IMR-90 (cell line): ENCODE measurements at regions not wholly inside any gene's neighbourhood (a gene's known extent, or its start where the extent isn't known, plus 50 kb on each side); places are given as distances from the start of the nearest gene placed in this dataset.
"Not testable (repeated sequence)": the region's sequence is repeated elsewhere in the genome, so short reads cannot be mapped to it uniquely, and the experiment has no call there.

Source experiments
- ATAC-seq: fragments of 200-7000 bp; cut with Tn5 transposase; 2 replicates; pipeline ENCODE4 v1.9.1; 2020; ENCODE audit warnings: low read depth, mild to moderate bottlenecking, moderate library complexity
- BruUV-seq: library from RNA; stranded (reverse); fragments of 400-500 nt; replicated peaks from 2 replicates; lab custom pipeline; 2021; lab: Mats Ljungman, UMichigan
- CTCF ChIA-PET: fragments of 300-600 bp; formaldehyde crosslinking; extraction: SDS; loops from one replicate; lab custom pipeline; 2021; ENCODE audit warnings: antibody characterized with exemption; lab: Yijun Ruan, JAX
- POLR2A ChIA-PET: fragments of 300-600 bp; sonication (Branson Sonifier 250); formaldehyde crosslinking; loops from one replicate; lab custom pipeline; 2022; ENCODE audit warnings: antibody characterized with exemption; ENCODE audit not compliant: unreplicated experiment; lab: Charles Lee
- DNase-seq: peaks from one replicate; pipeline ENCODE4 v3.0.0; 2013
- H2AFZ ChIP-seq: replicated peaks from 2 replicates; pipeline ENCODE3; 2013; ENCODE audit warnings: low read length, mild to moderate bottlenecking; ENCODE audit not compliant: poor library complexity
- H2AK5ac ChIP-seq: 2 replicates; pipeline ENCODE4 v1.6.1; 2013; ENCODE audit warnings: low read depth, low read length, inconsistent platforms
- H2AK9ac ChIP-seq: replicated peaks from 2 replicates; pipeline ENCODE3; 2013; ENCODE audit warnings: mild to moderate bottlenecking, low read depth, low read length, moderate library complexity; ENCODE audit not compliant: poor library complexity
- H2BK120ac ChIP-seq: 2 replicates; pipeline ENCODE4 v1.6.1; 2013; ENCODE audit warnings: low read depth, low read length, inconsistent platforms
- H2BK15ac ChIP-seq: 3 replicates; pipeline ENCODE4 v1.6.1; 2013; ENCODE audit warnings: low read depth, low read length, inconsistent platforms
- H2BK20ac ChIP-seq: 2 replicates; pipeline ENCODE4 v1.6.1; 2013; ENCODE audit warnings: low read depth, mild to moderate bottlenecking, inconsistent platforms, low read length, moderate library complexity
- H2BK5ac ChIP-seq: 2 replicates; pipeline ENCODE4 v1.6.1; 2013; ENCODE audit warnings: mild to moderate bottlenecking, low read depth, low read length, inconsistent platforms; ENCODE audit not compliant: poor library complexity, severe bottlenecking
- H3K14ac ChIP-seq: replicated peaks from 2 replicates; pipeline ENCODE4 v1.6.1; 2013; ENCODE audit warnings: low read depth, low read length, inconsistent platforms
- H3K18ac ChIP-seq: 2 replicates; pipeline ENCODE4 v1.6.1; 2013; ENCODE audit warnings: low read depth, low read length, control low read depth
- H3K23ac ChIP-seq: 2 replicates; pipeline ENCODE4 v1.6.1; 2013; ENCODE audit warnings: low read depth, low read length, inconsistent platforms
- H3K27ac ChIP-seq: 2 replicates; pipeline ENCODE4 v1.5.1; 2013; ENCODE audit warnings: mild to moderate bottlenecking, control low read depth, low read length; ENCODE audit not compliant: insufficient read depth
- H3K27me3 ChIP-seq: 2 replicates; pipeline ENCODE4 v1.6.1; 2013; ENCODE audit warnings: low read length; ENCODE audit not compliant: control insufficient read depth, insufficient read depth
- H3K36me3 ChIP-seq: 2 replicates; pipeline ENCODE4 v1.6.1; 2013; ENCODE audit warnings: low read length, mixed read lengths; ENCODE audit not compliant: control insufficient read depth, insufficient read depth
- H3K4ac ChIP-seq: 2 replicates; pipeline ENCODE4 v1.6.1; 2013; ENCODE audit warnings: low read depth, low read length, inconsistent platforms
- H3K4me1 ChIP-seq: 2 replicates; pipeline ENCODE4 v1.6.1; 2013; ENCODE audit warnings: low read length, mixed read lengths; ENCODE audit not compliant: control insufficient read depth, insufficient read depth
- H3K4me2 ChIP-seq: 2 replicates; pipeline ENCODE4 v1.6.1; 2013; ENCODE audit warnings: low read depth, mild to moderate bottlenecking, control low read depth, low read length, moderate library complexity
- H3K4me3 ChIP-seq: 2 replicates; pipeline ENCODE4 v1.5.1; 2013; ENCODE audit warnings: low read depth, mild to moderate bottlenecking, control low read depth, low read length, moderate library complexity; ENCODE audit not compliant: insufficient read depth
- H3K56ac ChIP-seq: 2 replicates; pipeline ENCODE4 v1.6.1; 2013; ENCODE audit warnings: low read length, inconsistent platforms; ENCODE audit not compliant: insufficient read depth; ENCODE audit errors: extremely low read depth
- H3K79me1 ChIP-seq, 2 experiments: 2 replicates each; pipeline ENCODE4 v1.6.1; 2013; ENCODE audit warnings: low read length in 2 of 2, inconsistent platforms in 1 of 2, low read depth in 1 of 2
- H3K9ac ChIP-seq: 2 replicates; pipeline ENCODE4 v1.6.1; 2013; ENCODE audit warnings: low read depth, low read length, control low read depth
- H3K9me1 ChIP-seq: 2 replicates; pipeline ENCODE4 v1.6.1; 2013; ENCODE audit warnings: low read length, inconsistent platforms; ENCODE audit not compliant: insufficient read depth
- H3K9me3 ChIP-seq: 2 replicates; pipeline ENCODE4 v1.6.1; 2013; ENCODE audit warnings: low read length; ENCODE audit not compliant: control insufficient read depth, insufficient read depth
- H4K20me1 ChIP-seq: 2 replicates; pipeline ENCODE4 v1.6.1; 2013; ENCODE audit warnings: low read length, inconsistent platforms; ENCODE audit not compliant: insufficient read depth
- H4K5ac ChIP-seq: 2 replicates; pipeline ENCODE4 v1.6.1; 2013; ENCODE audit warnings: mild to moderate bottlenecking, low read depth, low read length, control low read depth
- H4K8ac ChIP-seq, 2 experiments: 2 replicates each; pipeline ENCODE4 v1.6.1; 2013; ENCODE audit warnings: low read depth in 2 of 2, low read length in 2 of 2, control low read depth in 1 of 2, inconsistent platforms in 1 of 2
- H4K91ac ChIP-seq: 2 replicates; pipeline ENCODE4 v1.6.1; 2013; ENCODE audit warnings: low read depth, low read length, inconsistent platforms; ENCODE audit not compliant: insufficient read depth
- CEBPB ChIP-seq: IDR thresholded peaks from 2 replicates; pipeline ENCODE4 v1.6.1; 2012; ENCODE audit warnings: low read depth, low read length, improper control_type of control experiment
- CTCF ChIP-seq: conservative IDR thresholded peaks from 2 replicates; pipeline ENCODE4 v1.5.1; 2012; ENCODE audit warnings: mild to moderate bottlenecking, low read depth, low read length, improper control_type of control experiment
- RFX5 ChIP-seq: IDR thresholded peaks from 2 replicates; pipeline ENCODE4 v1.8.0; 2012; ENCODE audit warnings: low read depth, mild to moderate bottlenecking, low read length, moderate library complexity
- SMC3 ChIP-seq: fragments of 150-350 bp; IDR thresholded peaks from 2 replicates; pipeline ENCODE4 v1.6.1; 2016; ENCODE audit warnings: low read depth, mild to moderate bottlenecking, antibody characterized with exemption, low read length, moderate library complexity
- WGBS, 2 experiments: methylation state at CpG; one replicate each; pipeline versions ENCODE4 v1.1.5 to v1.1.7; 2013; ENCODE audit warnings: missing lambda C conversion rate in 2 of 2; ENCODE audit not compliant: insufficient read length in 1 of 2; ENCODE audit errors: extremely low coverage in 2 of 2; 5-methylcytosine and 5-hydroxymethylcytosine counted together
- dilution Hi-C: fragments of 300-500 bp; cut with HindIII; formaldehyde crosslinking; loops from one replicate; pipeline ENCODE4 v1.14.3; 2018; ENCODE audit warnings: low sequenced_read_pairs; ENCODE audit not compliant: unreplicated experiment
- in situ Hi-C: fragments of 300-500 bp; cut with MboI; formaldehyde crosslinking; loops from 3 replicates; pipeline ENCODE4 v1.14.3; 2019; ENCODE audit warnings: low sequenced_read_pairs, inconsistent platforms, mixed read lengths
- intact Hi-C: fragments of 100-400 bp; cut with micrococcal nuclease; formaldehyde crosslinking; loops from 2 replicates; pipeline ENCODE4 v1.10.0; 2022

- TF ChIP-seq CTCF (no peak), RFX5 (no peak), CEBPB (no peak), SMC3 (no peak)
Observed at GRCh38 chr3:132136334-132136716, 101.5 kb upstream of the CPNE4 start (continued).

GRCh38 chr3:132136902-132137301 lies 102.1 kb upstream of the CPNE4 start:
- Histone ChIP-seq H2AK5ac (peak overlapping the region; percentile 96), H4K8ac (peak overlapping the region; percentile 87 to 96), H2BK120ac (peak overlapping the region; percentile 100), H3K4me1 (peaks cover 12% of the 10 kb centered on the region), H3K56ac (peak overlapping the region; percentile 26; the same call in 1 of the 2 replicates), H2BK5ac (peak overlapping the region; percentile 100), H3K18ac (peak overlapping the region; percentile 97), H2BK15ac (peak overlapping the region; percentile 95; the same call in 1 of the 3 replicates), H3K4ac (peak overlapping the region; percentile 98), H4K5ac (peak overlapping the region; percentile 88), H2AFZ (peak overlapping the region; percentile 72), H2BK20ac (peak overlapping the region; percentile 98), H4K91ac (peak overlapping the region; percentile 96), H3K4me2 (peak overlapping the region; percentile 39), H3K23ac (peak overlapping the region; percentile 95; the same call in 1 of the 2 replicates), H3K27ac (peak overlapping the region; percentile 92)
- H3K14ac ChIP-seq, H3K9me1 ChIP-seq, ATAC-seq, H3K9me3 ChIP-seq, H3K27me3 ChIP-seq, POLR2A ChIA-PET, H3K36me3 ChIP-seq, CTCF ChIA-PET, H4K20me1 ChIP-seq, intact Hi-C loops, H3K9ac ChIP-seq, DNase-seq, H3K4me3 ChIP-seq, in situ Hi-C loops, H3K79me1 ChIP-seq, dilution Hi-C loops, BruUV-seq, H2AK9ac ChIP-seq: not testable (repeated sequence)
- WGBS, 2 experiments = no CpG with 5 or more reads among the region's 23 CpGs
